Stimulated activated CD8-positive, alpha-beta memory T cell treated with anti-CD3 and anti-CD28 coated beads, Interleukin-7, amount 100 ng/mL, for 24 hours (primary cell): ENCODE measurements at regions not wholly inside any gene's neighbourhood (a gene's known extent, or its start where the extent isn't known, plus 50 kb on each side); places are given as distances from the start of the nearest gene placed in this dataset.

ENCODE experiments used
- DNase-seq: peaks from one replicate; pipeline ENCODE4 v3.0.0-alpha.2; 2020; ENCODE audit warnings: low read depth

GRCh38 chr2:105652014-105652796, 92.5 kb upstream of the NCK2 start:
- DNase-seq = no peak

GRCh38 chr2:105649534-105649933, 95.2 kb upstream of the NCK2 start:
- DNase-seq = no peak

GRCh38 chr2:105647731-105648130, 97.0 kb upstream of the NCK2 start:
- DNase-seq = no peak

- no peak for DNase-seq
Measured at GRCh38 chr2:105646774-105647076, 98.0 kb upstream of the NCK2 start.

GRCh38 chr2:105645938-105646773, 98.6 kb upstream of the NCK2 start:
- DNase-seq = no peak

GRCh38 chr2:105645031-105645937, 99.4 kb upstream of the NCK2 start:
- no peak for DNase-seq

- no peak for DNase-seq
Measured at GRCh38 chr2:105644174-105644980, 100.3 kb upstream of the NCK2 start.

GRCh38 chr2:105643405-105644173, 101.1 kb upstream of the NCK2 start:
- no peak for DNase-seq

GRCh38 chr2:105641389-105641811, 103.3 kb upstream of the NCK2 start:
- no peak for DNase-seq

- DNase-seq = no peak
Measured at GRCh38 chr2:105640246-105640645, 104.5 kb upstream of the NCK2 start.

- no peak for DNase-seq
Measured at GRCh38 chr2:105636109-105636740, 108.5 kb upstream of the NCK2 start.

GRCh38 chr2:105635564-105635963, 109.1 kb upstream of the NCK2 start:
- DNase-seq = no peak

- DNase-seq = no peak
Measured at GRCh38 chr2:105634198-105634597, 110.5 kb upstream of the NCK2 start.

GRCh38 chr2:105631922-105632321, 112.8 kb upstream of the NCK2 start:
- DNase-seq = no peak

GRCh38 chr2:105631011-105631410, 113.7 kb upstream of the NCK2 start:
- no peak for DNase-seq

- no peak for DNase-seq
Measured at GRCh38 chr2:105629634-105630033, 115.1 kb upstream of the NCK2 start.

- DNase-seq = no peak
Measured at GRCh38 chr2:105627534-105627933, 117.2 kb upstream of the NCK2 start.

GRCh38 chr2:105626966-105627340, 117.8 kb upstream of the NCK2 start:
- DNase-seq = no peak

- DNase-seq = no peak
Measured at GRCh38 chr2:105626212-105626965, 118.3 kb upstream of the NCK2 start.

- DNase-seq = no peak
Measured at GRCh38 chr2:105625632-105626031, 119.1 kb upstream of the NCK2 start.
